Hepatocyte (in vitro differentiated cells): ENCODE measurements at regions not wholly inside any gene's neighbourhood (a gene's known extent, or its start where the extent isn't known, plus 50 kb on each side); places are given as distances from the start of the nearest gene placed in this dataset.

ENCODE experiments used
- CTCF ChIP-seq: fragments of 200-600 bp; sonication (generic); IDR thresholded peaks from 2 replicates; pipeline ENCODE4 v1.5.1; 2016; ENCODE audit warnings: antibody characterized with exemption, mild to moderate bottlenecking; ENCODE audit not compliant: poor library complexity
- EZH2 ChIP-seq: fragments of 200-600 bp; sonication (generic); IDR thresholded peaks from 2 replicates; pipeline ENCODE4 v1.6.1; 2016; ENCODE audit warnings: antibody characterized with exemption, mild to moderate bottlenecking, borderline replicate concordance
- EZH2phosphoT487 ChIP-seq: fragments of 200-600 bp; sonication (generic); IDR thresholded peaks from one replicate; pipeline ENCODE4 v1.6.1; 2018; ENCODE audit warnings: antibody characterized with exemption, mild to moderate bottlenecking, low read depth, moderate library complexity; ENCODE audit not compliant: unreplicated experiment, severe bottlenecking

- no peak for TF ChIP-seq EZH2
- TF ChIP-seq CTCF, result no peak
- no peak for TF ChIP-seq EZH2phosphoT487
Observed at GRCh38 chr22:49705972-49706352, 121.7 kb downstream of the BRD1 start.
